ENCODE measurements at regions not wholly inside any gene's neighbourhood (a gene's known extent, or its start where the extent isn't known, plus 50 kb on each side); places are given as distances from the start of the nearest gene placed in this dataset.
"Not testable (repeated sequence)": the region's sequence is repeated elsewhere in the genome, so short reads cannot be mapped to it uniquely, and the experiment has no call there.

GRCh38 chr7:52615021-52615695, 420.3 kb upstream of the POM121L12 start:
- no peaks in the 10 kb centered on the region for H3K27me3 Mint-ChIP-seq (ENCODE audit: unreplicated experiment)
- DNase-seq = no peak
- H3K4me1 Mint-ChIP-seq (ENCODE audit: low read depth, unreplicated experiment) = no peaks in the 10 kb centered on the region
- H3K27ac Mint-ChIP-seq (ENCODE audit: unreplicated experiment) = no peak overlapping the region
- H3K4me3 Mint-ChIP-seq (ENCODE audit: unreplicated experiment) = no peak overlapping the region
- TF ChIP-seq CTCF (IDR thresholded peaks at IDR 0.05; ENCODE audit: partially characterized antibody, unreplicated experiment) = no peak
- H3K36me3 Mint-ChIP-seq (ENCODE audit: unreplicated experiment) = no peaks in the 10 kb centered on the region
- H3K9me3 Mint-ChIP-seq (ENCODE audit: unreplicated experiment) = no peaks in the 10 kb centered on the region

DNA sequence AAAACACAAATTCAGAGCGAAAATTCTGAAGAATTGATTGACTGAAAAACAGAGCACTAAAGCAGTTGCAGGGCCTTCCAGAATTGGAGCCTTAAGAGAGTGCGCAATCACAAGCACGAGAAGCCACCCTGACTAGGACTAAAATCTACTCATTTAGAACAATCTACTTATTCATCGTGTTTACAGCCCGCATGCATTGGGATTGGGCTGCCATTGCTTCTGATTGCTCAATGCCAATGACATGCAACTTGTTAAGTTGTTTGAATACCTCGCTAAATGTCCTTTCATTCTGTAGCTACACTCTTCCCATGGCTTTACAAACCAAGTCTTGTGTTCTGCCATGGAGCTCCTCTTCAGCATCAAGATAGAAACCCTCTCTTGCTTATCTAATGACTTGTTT, 425.9 kb upstream of the POM121L12 start:
- H3K36me3 Mint-ChIP-seq (ENCODE audit: unreplicated experiment) = no peaks in the 10 kb centered on the region
- TF ChIP-seq CTCF (IDR thresholded peaks at IDR 0.05; ENCODE audit: partially characterized antibody, unreplicated experiment) = no peak
- H3K4me3 Mint-ChIP-seq (ENCODE audit: unreplicated experiment) = no peak overlapping the region
- H3K4me1 Mint-ChIP-seq (ENCODE audit: low read depth, unreplicated experiment) = no peaks in the 10 kb centered on the region
- no peak overlapping the region for H3K27ac Mint-ChIP-seq (ENCODE audit: unreplicated experiment)
- no peaks in the 10 kb centered on the region for H3K9me3 Mint-ChIP-seq (ENCODE audit: unreplicated experiment)
- no peak for DNase-seq
- peaks cover 2% of the 10 kb centered on the region for H3K27me3 Mint-ChIP-seq (ENCODE audit: unreplicated experiment)

GRCh38 chr7:52592698-52593097, 442.7 kb upstream of the POM121L12 start:
- no peak for DNase-seq
- Mint-ChIP-seq H3K27ac (ENCODE audit: unreplicated experiment) (no peak overlapping the region), H3K27me3 (ENCODE audit: unreplicated experiment) (no peaks in the 10 kb centered on the region), H3K4me3 (ENCODE audit: unreplicated experiment) (no peak overlapping the region), H3K9me3 (ENCODE audit: unreplicated experiment) (peaks cover 3% of the 10 kb centered on the region), H3K36me3 (ENCODE audit: unreplicated experiment) (no peaks in the 10 kb centered on the region), H3K4me1 (ENCODE audit: low read depth, unreplicated experiment) (no peaks in the 10 kb centered on the region)
- no peak for TF ChIP-seq CTCF (IDR thresholded peaks at IDR 0.05; ENCODE audit: partially characterized antibody, unreplicated experiment)

DNA sequence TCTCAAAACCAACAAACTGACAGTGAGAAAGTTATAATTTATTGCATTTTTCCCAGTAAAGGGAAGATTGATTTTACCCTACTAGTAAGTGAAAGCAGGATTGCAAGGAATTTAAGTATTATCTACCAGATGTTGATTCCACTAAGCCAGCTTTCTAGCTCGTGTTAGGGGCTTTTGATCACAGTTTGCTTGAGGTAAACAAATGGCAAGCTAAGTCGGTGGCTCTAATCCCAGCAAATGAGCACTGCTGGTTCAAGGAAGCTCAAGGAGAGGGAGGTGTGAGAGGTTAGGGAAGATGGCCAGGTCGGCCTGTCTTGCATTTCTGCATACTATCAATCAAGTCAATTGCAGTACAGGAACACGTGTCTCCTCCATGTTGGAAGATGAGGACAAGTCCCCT, 448.7 kb upstream of the POM121L12 start:
- Mint-ChIP-seq H3K27me3 (ENCODE audit: unreplicated experiment) (peaks cover 1% of the 10 kb centered on the region), H3K9me3 (ENCODE audit: unreplicated experiment) (no peaks in the 10 kb centered on the region), H3K27ac (ENCODE audit: unreplicated experiment) (no peak overlapping the region), H3K36me3 (ENCODE audit: unreplicated experiment) (no peaks in the 10 kb centered on the region), H3K4me1 (ENCODE audit: low read depth, unreplicated experiment) (no peaks in the 10 kb centered on the region), H3K4me3 (ENCODE audit: unreplicated experiment) (no peak overlapping the region)
- TF ChIP-seq CTCF (IDR thresholded peaks at IDR 0.05; ENCODE audit: partially characterized antibody, unreplicated experiment) = no peak
- DNase-seq = no peak

DNA sequence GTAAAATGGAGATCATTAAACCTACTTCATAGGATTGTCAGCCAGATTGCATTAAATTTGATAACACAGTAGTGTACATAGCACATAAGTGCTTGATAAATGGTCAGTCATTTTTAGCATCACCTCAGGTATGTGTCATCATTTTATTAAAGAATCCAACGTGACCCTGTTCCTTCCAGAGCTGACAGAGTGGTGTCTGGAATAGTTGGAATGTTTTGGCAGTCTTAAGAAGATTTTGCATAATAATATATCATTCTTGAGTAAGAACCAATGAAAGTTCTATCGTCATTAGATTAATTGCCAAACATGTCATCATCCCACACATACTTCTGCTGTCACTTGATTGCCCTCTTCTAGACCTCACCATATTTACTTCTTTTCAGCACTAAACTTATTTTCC, 451.4 kb upstream of the POM121L12 start:
- Mint-ChIP-seq H3K4me1 (ENCODE audit: low read depth, unreplicated experiment) (no peaks in the 10 kb centered on the region), H3K36me3 (ENCODE audit: unreplicated experiment) (no peaks in the 10 kb centered on the region), H3K27ac (ENCODE audit: unreplicated experiment) (no peak overlapping the region), H3K27me3 (ENCODE audit: unreplicated experiment) (peaks cover 1% of the 10 kb centered on the region), H3K9me3 (ENCODE audit: unreplicated experiment) (no peaks in the 10 kb centered on the region), H3K4me3 (ENCODE audit: unreplicated experiment) (no peak overlapping the region)
- no peak for DNase-seq
- TF ChIP-seq CTCF (IDR thresholded peaks at IDR 0.05; ENCODE audit: partially characterized antibody, unreplicated experiment) = no peak

DNA sequence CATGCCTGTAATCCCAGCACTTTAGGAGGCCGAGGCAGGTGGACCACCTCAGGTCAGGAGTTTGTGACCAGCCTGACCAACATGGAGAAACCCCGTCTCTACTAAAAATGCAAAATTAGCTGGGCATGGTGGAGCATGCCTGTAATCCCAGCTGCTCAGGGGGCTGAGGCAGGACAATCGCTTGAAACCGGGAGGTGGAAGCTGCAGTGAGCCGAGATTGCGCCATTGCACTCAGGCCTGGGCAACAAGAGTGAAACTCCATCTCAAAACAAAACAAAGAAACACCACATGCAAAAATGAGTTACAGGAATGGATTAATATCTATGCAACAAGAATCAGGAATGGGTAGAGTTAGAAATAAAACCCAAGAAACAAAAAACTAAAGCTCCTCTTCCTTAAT, 462.3 kb upstream of the POM121L12 start:
- DNase-seq; H3K4me3 Mint-ChIP-seq (ENCODE audit: unreplicated experiment); H3K27ac Mint-ChIP-seq (ENCODE audit: unreplicated experiment); H3K27me3 Mint-ChIP-seq (ENCODE audit: unreplicated experiment); H3K9me3 Mint-ChIP-seq (ENCODE audit: unreplicated experiment); H3K4me1 Mint-ChIP-seq (ENCODE audit: low read depth, unreplicated experiment); H3K36me3 Mint-ChIP-seq (ENCODE audit: unreplicated experiment): not testable (repeated sequence)
